CD14-positive monocyte (primary cell): ENCODE measurements at regions not wholly inside any gene's neighbourhood (a gene's known extent, or its start where the extent isn't known, plus 50 kb on each side); places are given as distances from the start of the nearest gene placed in this dataset.

Experiments used
- DNase-seq, 3 donors: peaks; one replicate each; pipeline ENCODE4 v3.0.0-alpha.2; 2011 to 2022
- H2AFZ ChIP-seq: 2 replicates; pipeline ENCODE4 v1.6.0; 2012; ENCODE audit warnings: mild to moderate bottlenecking, low read depth, low read length, inconsistent platforms; ENCODE audit not compliant: insufficient read depth, poor library complexity, severe bottlenecking
- H3K27ac ChIP-seq, 2 donors: 1 replicate in 1 of 2; 2 replicates in 1 of 2; pipeline ENCODE4 v1.5.1; 2012 to 2013; ENCODE audit warnings: low read length in 2 of 2, control low read depth in 1 of 2, inconsistent platforms in 1 of 2, low read depth in 1 of 2, mild to moderate bottlenecking in 1 of 2
- H3K27me3 ChIP-seq, 2 donors: one replicate each; pipeline versions ENCODE4 v1.6.0 to v1.6.1; 2011 to 2013; ENCODE audit warnings: low read length in 2 of 2; ENCODE audit not compliant: control insufficient read depth in 2 of 2, insufficient read depth in 2 of 2
- H3K36me3 ChIP-seq, 2 donors: replicated peaks in 1 of 2; 1 replicate in 1 of 2; 2 replicates in 1 of 2; pipeline versions ENCODE4 v1.5.1 to v1.6.1; 2012 to 2013; ENCODE audit warnings: low read length in 2 of 2, control low read depth in 1 of 2, inconsistent platforms in 1 of 2, mild to moderate bottlenecking in 1 of 2; ENCODE audit not compliant: insufficient read depth in 2 of 2, control insufficient read depth in 1 of 2
- H3K4me1 ChIP-seq, 2 donors: 1 replicate in 1 of 2; 2 replicates in 1 of 2; pipeline versions ENCODE4 v1.5.1 to v1.6.1; 2012 to 2013; ENCODE audit warnings: low read length in 2 of 2, control low read depth in 1 of 2, inconsistent platforms in 1 of 2, mild to moderate bottlenecking in 1 of 2, moderate library complexity in 1 of 2; ENCODE audit not compliant: insufficient read depth in 2 of 2, control insufficient read depth in 1 of 2
- H3K4me2 ChIP-seq: replicated peaks from 2 replicates; pipeline ENCODE3; 2012; ENCODE audit warnings: low read length, moderate library complexity, mild to moderate bottlenecking; ENCODE audit not compliant: poor library complexity, severe bottlenecking; ENCODE audit errors: extremely low read depth
- H3K4me3 ChIP-seq, 3 experiments: fragments of 200-600 bp in 1 of 3; sonication (generic) in 1 of 3; replicated peaks in 1 of 3; 1 replicate in 2 of 3; 2 replicates in 1 of 3; pipeline ENCODE4 v1.5.1; 2011 to 2013; ENCODE audit warnings: low read length in 3 of 3, mild to moderate bottlenecking in 3 of 3, control low read depth in 2 of 3, low read depth in 2 of 3, inconsistent platforms in 1 of 3, moderate library complexity in 1 of 3
- H3K79me2 ChIP-seq: 2 replicates; pipeline ENCODE4 v1.6.0; 2012; ENCODE audit warnings: mild to moderate bottlenecking, control low read depth, inconsistent platforms, low read length, moderate library complexity; ENCODE audit not compliant: insufficient read depth
- H3K9ac ChIP-seq: 2 replicates; pipeline ENCODE4 v1.6.0; 2017; ENCODE audit warnings: low read length, mild to moderate bottlenecking; ENCODE audit not compliant: insufficient read depth, poor library complexity, severe bottlenecking
- H3K9me3 ChIP-seq, 2 donors: replicated peaks in 1 of 2; 1 replicate in 1 of 2; 2 replicates in 1 of 2; pipeline versions ENCODE4 v1.5.1 to v1.6.1; 2012 to 2013; ENCODE audit warnings: low read length in 2 of 2, control low read depth in 1 of 2; ENCODE audit not compliant: control insufficient read depth in 1 of 2, insufficient read depth in 1 of 2
- H4K20me1 ChIP-seq: 2 replicates; pipeline ENCODE4 v1.6.0; 2012; ENCODE audit warnings: mild to moderate bottlenecking, low read length, control low read depth, moderate library complexity; ENCODE audit not compliant: insufficient read depth
- H3K27ac Mint-ChIP-seq, 7 donors: one replicate each; pipeline ENCODE4 v1.8.0; 2020; ENCODE audit warnings: mild to moderate bottlenecking in 7 of 7, mixed read lengths in 7 of 7, moderate library complexity in 6 of 7, inconsistent platforms in 2 of 7
- H3K27me3 Mint-ChIP-seq, 3 donors: one replicate each; pipeline ENCODE4 v1.8.0; 2021 to 2022; ENCODE audit warnings: low read depth in 3 of 3, mild to moderate bottlenecking in 3 of 3, mixed read lengths in 3 of 3, moderate library complexity in 3 of 3, inconsistent platforms in 1 of 3
- H3K36me3 Mint-ChIP-seq, 2 donors: one replicate each; pipeline ENCODE4 v1.8.0; 2020; ENCODE audit warnings: mixed read lengths in 2 of 2, inconsistent platforms in 1 of 2, mild to moderate bottlenecking in 1 of 2
- H3K4me1 Mint-ChIP-seq: one replicate; pipeline ENCODE4 v1.8.0; 2020; ENCODE audit warnings: mild to moderate bottlenecking, mixed read lengths
- H3K4me3 Mint-ChIP-seq, 2 donors: one replicate each; pipeline ENCODE4 v1.8.0; 2020; ENCODE audit warnings: mild to moderate bottlenecking in 2 of 2, mixed read lengths in 2 of 2, moderate library complexity in 1 of 2
- H3K9me3 Mint-ChIP-seq, 7 donors: one replicate each; pipeline ENCODE4 v1.8.0; 2020 to 2022; ENCODE audit warnings: mixed read lengths in 7 of 7, mild to moderate bottlenecking in 6 of 7, moderate library complexity in 6 of 7, inconsistent platforms in 2 of 7
- CTCF ChIP-seq: fragments of 200-600 bp; IDR thresholded peaks from one replicate; pipeline ENCODE4 v1.8.0; 2022; ENCODE audit warnings: antibody characterized with exemption, mild to moderate bottlenecking
- WGBS: methylation state at CpG from one replicate; pipeline ENCODE4 v1.1.5; 2013; ENCODE audit warnings: missing lambda C conversion rate; ENCODE audit not compliant: insufficient coverage; 5-methylcytosine and 5-hydroxymethylcytosine counted together
- intact Hi-C, 2 donors: fragments of 100-400 bp; cut with micrococcal nuclease; formaldehyde crosslinking; loops; one replicate each; pipeline versions ENCODE4 v1.15.0 to v1.15.1; 2023

- no peaks in the 10 kb centered on the region for H3K27me3 ChIP-seq
- H3K36me3 ChIP-seq = no peaks in the 10 kb centered on the region
- H3K9ac ChIP-seq = no peak overlapping the region
- peaks cover 3 to 4% (median 4%) of the 10 kb centered on the region in 3 donors for H3K27me3 Mint-ChIP-seq
- H3K9me3 Mint-ChIP-seq = peaks cover 0 to 1% (median 0%) of the 10 kb centered on the region in 7 donors
- intact Hi-C loops = no loop called here
- H3K27ac ChIP-seq = no peak overlapping the region
- no peak overlapping the region for H3K4me2 ChIP-seq
- no peak overlapping the region for H3K4me3 ChIP-seq
- WGBS = 100% methylated on average over 1 of the region's 1 CpG
- no peak overlapping the region for H3K4me3 Mint-ChIP-seq
- no peaks in the 10 kb centered on the region for H3K9me3 ChIP-seq
- H3K27ac Mint-ChIP-seq = no peak overlapping the region
- no peaks in the 10 kb centered on the region for H3K79me2 ChIP-seq
- DNase-seq = no peak
- TF ChIP-seq CTCF = no peak
- H2AFZ ChIP-seq = no peak overlapping the region
- H3K4me1 Mint-ChIP-seq = peaks cover 4% of the 10 kb centered on the region
- H3K36me3 Mint-ChIP-seq = no peaks in the 10 kb centered on the region
- H4K20me1 ChIP-seq = no peaks in the 10 kb centered on the region
- no peaks in the 10 kb centered on the region for H3K4me1 ChIP-seq
Observed at GRCh38 chr3:139227165-139227564, 116.7 kb upstream of the MRPS22 start.

- Histone ChIP-seq H3K9ac (no peak overlapping the region), H3K36me3 (no peaks in the 10 kb centered on the region), H3K4me1 (no peaks in the 10 kb centered on the region), H4K20me1 (no peaks in the 10 kb centered on the region), H3K9me3 (no peaks in the 10 kb centered on the region), H2AFZ (no peak overlapping the region), H3K4me3 (no peak overlapping the region), H3K27ac (no peak overlapping the region), H3K4me2 (no peak overlapping the region), H3K27me3 (no peaks in the 10 kb centered on the region), H3K79me2 (no peaks in the 10 kb centered on the region)
- peaks cover 6% of the 10 kb centered on the region for H3K4me1 Mint-ChIP-seq
- no peak overlapping the region for H3K27ac Mint-ChIP-seq
- peaks cover 0 to 1% (median 0%) of the 10 kb centered on the region in 7 donors for H3K9me3 Mint-ChIP-seq
- H3K36me3 Mint-ChIP-seq = no peaks in the 10 kb centered on the region
- intact Hi-C loops = no loop called here
- H3K4me3 Mint-ChIP-seq = no peak overlapping the region
- WGBS = 94% methylated on average over 4 of the region's 4 CpGs
- TF ChIP-seq CTCF = no peak
- H3K27me3 Mint-ChIP-seq = peaks cover under 1 to 4% (median 3%) of the 10 kb centered on the region in 3 donors
- no peak for DNase-seq
Observed at GRCh38 chr3:139227827-139228226, 116.0 kb upstream of the MRPS22 start.
